Fibroblast of lung (primary cell): ENCODE measurements at regions not wholly inside any gene's neighbourhood (a gene's known extent, or its start where the extent isn't known, plus 50 kb on each side); places are given as distances from the start of the nearest gene placed in this dataset.

Experiments used
- CTCF ChIP-seq, 2 donors: IDR thresholded peaks in 1 of 2; conservative IDR thresholded peaks in 1 of 2; 1 replicate in 1 of 2; 2 replicates in 1 of 2; pipeline ENCODE4 v1.5.1; 2011 to 2012; ENCODE audit warnings: low read length in 2 of 2, control low read depth in 1 of 2, inconsistent platforms in 1 of 2, low read depth in 1 of 2, mild to moderate bottlenecking in 1 of 2
- EZH2 ChIP-seq: IDR thresholded peaks from 2 replicates; pipeline ENCODE4 v1.5.1; 2012; ENCODE audit warnings: low read length, control low read depth, mild to moderate bottlenecking; ENCODE audit errors: missing control alignments

- no peak for TF ChIP-seq CTCF (conservative IDR thresholded peaks at IDR 0.05 in 1 of 2, IDR thresholded peaks at IDR 0.05 in 1 of 2; ENCODE audit: low read depth in 1 of 2, low read length in 2 of 2)
- TF ChIP-seq EZH2 = no peak
These were observed 478.9 kb upstream of the LMO3 start for GRCh38 chr12:17084831-17085230.
